ENCODE measurements at regions not wholly inside any gene's neighbourhood (a gene's known extent, or its start where the extent isn't known, plus 50 kb on each side); places are given as distances from the start of the nearest gene placed in this dataset.

DNA sequence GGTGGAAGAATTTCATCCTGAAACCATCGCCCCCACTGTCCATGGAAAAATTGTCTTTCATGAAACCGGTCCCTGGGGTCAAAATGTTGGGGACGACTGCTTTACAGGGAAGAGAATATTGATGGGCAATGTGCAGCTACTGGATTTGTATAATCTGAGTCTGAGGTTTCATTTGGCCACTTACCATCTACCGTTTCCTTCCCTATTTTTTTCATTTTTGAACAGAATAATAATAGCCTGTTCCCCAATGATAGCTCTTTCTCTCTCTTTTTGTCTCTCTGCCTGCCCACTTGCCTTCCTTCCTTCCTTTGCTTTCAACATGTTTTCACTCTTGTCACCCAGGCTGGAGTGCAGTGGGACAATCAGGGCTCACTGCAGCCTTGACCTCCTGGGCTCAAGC is 78.3 kb upstream of the TLK1 start:
- no peak overlapping the region for H2AFZ ChIP-seq
- no peaks in the 10 kb centered on the region for H3K4me1 ChIP-seq (ENCODE audit: insufficient read depth)
- DNase-seq (ENCODE audit: low spot score): no peak
- H3K27ac ChIP-seq: no peak overlapping the region
- no peaks in the 10 kb centered on the region for H3K9me2 ChIP-seq (replicated peaks; ENCODE audit: insufficient read depth)
- no peak for TF ChIP-seq CTCF (IDR thresholded peaks at IDR 0.05; ENCODE audit: poor library complexity)
- no peak for TF ChIP-seq EZH2phosphoT487 (IDR thresholded peaks at IDR 0.05; ENCODE audit: low read depth, severe bottlenecking, unreplicated experiment)
- no peak for TF ChIP-seq EZH2 (IDR thresholded peaks at IDR 0.05; ENCODE audit: borderline replicate concordance)
- no peaks in the 10 kb centered on the region for H3K27me3 ChIP-seq
- no peaks in the 10 kb centered on the region for H4K20me1 ChIP-seq (ENCODE audit: insufficient read depth, poor library complexity, severe bottlenecking)
- WGBS (ENCODE audit: low lambda C conversion rate, missing lambda C conversion rate): 93% methylated on average over 4 of the region's 4 CpGs
- H3K36me3 ChIP-seq (replicated peaks; ENCODE audit: insufficient read depth, low read depth): no peaks in the 10 kb centered on the region
- H3K4me3 ChIP-seq: no peak overlapping the region
- H3K79me2 ChIP-seq: no peaks in the 10 kb centered on the region
- H3K4me2 ChIP-seq: no peak overlapping the region
- H3K9me3 ChIP-seq (ENCODE audit: low read depth): no peaks in the 10 kb centered on the region

DNA sequence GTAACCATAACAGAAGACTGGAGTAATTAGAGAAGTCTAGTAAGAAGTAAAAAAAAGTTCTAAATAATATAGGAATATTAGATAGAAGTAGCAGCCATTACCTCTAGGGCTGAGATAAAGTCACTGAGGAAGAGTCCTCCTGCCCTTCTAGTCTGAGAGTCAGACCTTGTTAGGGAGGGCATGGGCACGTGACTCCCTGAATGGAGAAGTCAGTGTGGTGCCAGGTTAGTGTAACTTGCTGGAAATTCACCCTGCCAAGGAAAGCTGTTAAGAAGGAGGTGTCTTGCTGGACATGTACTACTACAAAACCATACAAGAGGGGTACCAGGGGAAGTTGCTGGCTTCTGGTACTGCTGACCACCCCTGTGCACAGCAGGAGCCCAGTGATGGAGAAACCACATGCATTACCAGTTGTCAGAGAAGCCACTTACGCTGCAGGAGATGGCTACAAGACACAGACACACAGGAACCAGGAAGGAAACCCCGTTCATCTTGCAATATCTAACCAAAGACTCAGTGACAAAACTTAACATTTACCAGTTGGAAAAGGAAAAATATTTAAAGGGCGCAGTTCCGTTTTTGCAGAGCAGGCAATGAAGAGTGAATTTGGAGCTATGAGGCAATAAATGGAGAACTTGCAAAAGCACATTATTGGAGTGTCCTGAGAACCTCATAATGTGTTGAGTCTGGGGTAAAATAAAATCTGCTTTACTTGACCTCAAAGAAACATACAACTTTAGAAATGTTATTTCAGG is 77.2 kb upstream of the TLK1 start:
- Histone ChIP-seq H3K36me3 (replicated peaks; ENCODE audit: insufficient read depth, low read depth) (no peaks in the 10 kb centered on the region), H3K4me2 (no peak overlapping the region), H3K79me2 (no peaks in the 10 kb centered on the region), H3K4me1 (ENCODE audit: insufficient read depth) (no peaks in the 10 kb centered on the region), H3K9me3 (ENCODE audit: low read depth) (no peaks in the 10 kb centered on the region), H3K9me2 (replicated peaks; ENCODE audit: insufficient read depth) (no peaks in the 10 kb centered on the region), H4K20me1 (ENCODE audit: insufficient read depth, poor library complexity, severe bottlenecking) (no peaks in the 10 kb centered on the region), H3K27me3 (no peaks in the 10 kb centered on the region), H2AFZ (no peak overlapping the region), H3K4me3 (no peak overlapping the region), H3K27ac (no peak overlapping the region)
- 89% methylated on average over 5 of the region's 5 CpGs for WGBS (ENCODE audit: low lambda C conversion rate, missing lambda C conversion rate)
- no peak for DNase-seq (ENCODE audit: low spot score)
- TF ChIP-seq EZH2 (IDR thresholded peaks at IDR 0.05; ENCODE audit: borderline replicate concordance) (no peak), EZH2phosphoT487 (IDR thresholded peaks at IDR 0.05; ENCODE audit: low read depth, severe bottlenecking, unreplicated experiment) (no peak), CTCF (IDR thresholded peaks at IDR 0.05; ENCODE audit: poor library complexity) (no peak)

GRCh38 chr2:171235262-171235881 is 74.7 kb upstream of the TLK1 start:
- Histone ChIP-seq H3K9me2 (replicated peaks; ENCODE audit: insufficient read depth) (no peaks in the 10 kb centered on the region), H3K79me2 (no peaks in the 10 kb centered on the region), H3K27me3 (no peaks in the 10 kb centered on the region), H4K20me1 (ENCODE audit: insufficient read depth, poor library complexity, severe bottlenecking) (no peaks in the 10 kb centered on the region), H3K9me3 (ENCODE audit: low read depth) (no peaks in the 10 kb centered on the region), H3K36me3 (replicated peaks; ENCODE audit: insufficient read depth, low read depth) (no peaks in the 10 kb centered on the region), H2AFZ (no peak overlapping the region), H3K27ac (no peak overlapping the region), H3K4me1 (ENCODE audit: insufficient read depth) (no peaks in the 10 kb centered on the region), H3K4me2 (no peak overlapping the region), H3K4me3 (no peak overlapping the region)
- DNase-seq (ENCODE audit: low spot score): no peak
- WGBS (ENCODE audit: low lambda C conversion rate, missing lambda C conversion rate): 85% methylated on average over 8 of the region's 8 CpGs
- TF ChIP-seq CTCF (IDR thresholded peaks at IDR 0.05; ENCODE audit: poor library complexity) (no peak), EZH2 (IDR thresholded peaks at IDR 0.05; ENCODE audit: borderline replicate concordance) (no peak), EZH2phosphoT487 (IDR thresholded peaks at IDR 0.05; ENCODE audit: low read depth, severe bottlenecking, unreplicated experiment) (no peak)
